Kidney glomerular epithelial cell (primary cell): ENCODE measurements at regions not wholly inside any gene's neighbourhood (a gene's known extent, or its start where the extent isn't known, plus 50 kb on each side); places are given as distances from the start of the nearest gene placed in this dataset.

Experiments used
- DNase-seq: peaks from one replicate; lab custom pipeline; 2025; lab: John Stamatoyannopoulos, UW

GRCh38 chr11:28983780-28984179 lies 875.6 kb downstream of the METTL15 start:
- DNase-seq: no peak

- no peak for DNase-seq
Observed at GRCh38 chr11:28981381-28981780, 873.2 kb downstream of the METTL15 start.

- DNase-seq: no peak
Observed at GRCh38 chr11:28976801-28977145, 868.6 kb downstream of the METTL15 start.

GRCh38 chr11:28976012-28976800 lies 868.0 kb downstream of the METTL15 start:
- DNase-seq: no peak

- no peak for DNase-seq
Observed at GRCh38 chr11:28969832-28970231, 861.6 kb downstream of the METTL15 start.

GRCh38 chr11:28966951-28967350 lies 858.8 kb downstream of the METTL15 start:
- no peak for DNase-seq

GRCh38 chr11:28965819-28966218 lies 857.6 kb downstream of the METTL15 start:
- no peak for DNase-seq

- DNase-seq: no peak
Observed at GRCh38 chr11:28964811-28965210, 856.6 kb downstream of the METTL15 start.

- DNase-seq: no peak
Observed at GRCh38 chr11:28963187-28963586, 855.0 kb downstream of the METTL15 start.

- no peak for DNase-seq
Observed at GRCh38 chr11:28962502-28962901, 854.3 kb downstream of the METTL15 start.

GRCh38 chr11:28961726-28962125 lies 853.5 kb downstream of the METTL15 start:
- no peak for DNase-seq

GRCh38 chr11:28956446-28956845 lies 848.3 kb downstream of the METTL15 start:
- DNase-seq: no peak

GRCh38 chr11:28951191-28951590 lies 843.0 kb downstream of the METTL15 start:
- DNase-seq: no peak

GRCh38 chr11:28939381-28939780 lies 831.2 kb downstream of the METTL15 start:
- DNase-seq: no peak

- DNase-seq: no peak
Observed at GRCh38 chr11:28938091-28938490, 829.9 kb downstream of the METTL15 start.

- DNase-seq: no peak
Observed at GRCh38 chr11:28932940-28933339, 824.8 kb downstream of the METTL15 start.

- DNase-seq: no peak
Observed at GRCh38 chr11:28924004-28924403, 815.8 kb downstream of the METTL15 start.

GRCh38 chr11:28922386-28922981 lies 814.3 kb downstream of the METTL15 start:
- no peak for DNase-seq

- DNase-seq: no peak
Observed at GRCh38 chr11:28919194-28919593, 811.0 kb downstream of the METTL15 start.

GRCh38 chr11:28913883-28914282 lies 805.7 kb downstream of the METTL15 start:
- DNase-seq: no peak

- no peak for DNase-seq
Observed at GRCh38 chr11:28911829-28912228, 803.6 kb downstream of the METTL15 start.

- DNase-seq: no peak
Observed at GRCh38 chr11:28910926-28911325, 802.7 kb downstream of the METTL15 start.

GRCh38 chr11:28903716-28904115 lies 795.5 kb downstream of the METTL15 start:
- no peak for DNase-seq

GRCh38 chr11:28900427-28900826 lies 792.2 kb downstream of the METTL15 start:
- no peak for DNase-seq
